Transverse colon (tissue), 4 donors: ENCODE measurements at regions not wholly inside any gene's neighbourhood (a gene's known extent, or its start where the extent isn't known, plus 50 kb on each side); places are given as distances from the start of the nearest gene placed in this dataset.

ENCODE experiments used
- EP300 ChIP-seq: sonication (generic); formaldehyde crosslinking; IDR thresholded peaks from one replicate; pipeline ENCODE4 v1.6.1; 2017; ENCODE audit warnings: antibody characterized with exemption, low read depth
- POLR2A ChIP-seq: fragments of 450-650 bp; IDR thresholded peaks from one replicate; pipeline ENCODE4 v1.6.1; 2016; ENCODE audit warnings: antibody characterized with exemption, mild to moderate bottlenecking, moderate library complexity
- POLR2AphosphoS5 ChIP-seq, 3 donors: sonication (generic); formaldehyde crosslinking; IDR thresholded peaks; one replicate each; pipeline ENCODE4 v1.6.1; 2016; ENCODE audit warnings: antibody characterized with exemption in 3 of 3
- TF ChIP-seq, protein P1 (sequence below), 5 experiments: fragments of 200-600 bp in 3 of 5; fragments of 450-650 bp in 2 of 5; sonication (generic) in 3 of 5; IDR thresholded peaks; 1 replicate in 2 of 5; 2 replicates in 3 of 5; pipeline ENCODE4 v1.5.1; 2016 to 2017; ENCODE audit warnings: antibody characterized with exemption in 5 of 5, inconsistent platforms in 3 of 5, mild to moderate bottlenecking in 2 of 5, moderate library complexity in 1 of 5

DNA sequence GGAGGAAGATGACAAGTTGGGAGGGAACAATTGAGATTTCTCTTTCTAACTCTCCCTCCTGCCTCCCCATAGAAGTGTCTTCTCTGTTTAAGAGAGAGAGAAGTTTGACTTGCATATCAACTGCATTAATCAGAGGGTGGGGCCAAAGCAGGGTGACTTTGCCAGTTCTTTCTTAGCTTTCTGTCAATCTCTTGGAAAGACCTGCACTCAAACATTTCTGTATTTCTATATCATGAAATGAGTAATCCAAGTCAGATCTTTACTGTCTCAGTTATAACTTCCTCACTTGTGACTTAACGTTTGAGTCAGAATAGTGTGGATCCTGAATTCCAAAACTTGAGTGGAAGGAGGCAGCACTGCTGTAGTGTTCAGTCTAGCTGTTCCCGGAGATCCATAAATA, 180.8 kb upstream of the KCNK2 start:
- no peak for TF ChIP-seq POLR2AphosphoS5 (IDR thresholded peaks at IDR 0.05)
- no peak for TF ChIP-seq EP300
- TF ChIP-seq, protein P1, sequence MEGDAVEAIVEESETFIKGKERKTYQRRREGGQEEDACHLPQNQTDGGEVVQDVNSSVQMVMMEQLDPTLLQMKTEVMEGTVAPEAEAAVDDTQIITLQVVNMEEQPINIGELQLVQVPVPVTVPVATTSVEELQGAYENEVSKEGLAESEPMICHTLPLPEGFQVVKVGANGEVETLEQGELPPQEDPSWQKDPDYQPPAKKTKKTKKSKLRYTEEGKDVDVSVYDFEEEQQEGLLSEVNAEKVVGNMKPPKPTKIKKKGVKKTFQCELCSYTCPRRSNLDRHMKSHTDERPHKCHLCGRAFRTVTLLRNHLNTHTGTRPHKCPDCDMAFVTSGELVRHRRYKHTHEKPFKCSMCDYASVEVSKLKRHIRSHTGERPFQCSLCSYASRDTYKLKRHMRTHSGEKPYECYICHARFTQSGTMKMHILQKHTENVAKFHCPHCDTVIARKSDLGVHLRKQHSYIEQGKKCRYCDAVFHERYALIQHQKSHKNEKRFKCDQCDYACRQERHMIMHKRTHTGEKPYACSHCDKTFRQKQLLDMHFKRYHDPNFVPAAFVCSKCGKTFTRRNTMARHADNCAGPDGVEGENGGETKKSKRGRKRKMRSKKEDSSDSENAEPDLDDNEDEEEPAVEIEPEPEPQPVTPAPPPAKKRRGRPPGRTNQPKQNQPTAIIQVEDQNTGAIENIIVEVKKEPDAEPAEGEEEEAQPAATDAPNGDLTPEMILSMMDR (IDR thresholded peaks at IDR 0.05), result no peak
- TF ChIP-seq POLR2A, result no peak
